ENCODE measurements at regions not wholly inside any gene's neighbourhood (a gene's known extent, or its start where the extent isn't known, plus 50 kb on each side); places are given as distances from the start of the nearest gene placed in this dataset.

DNA sequence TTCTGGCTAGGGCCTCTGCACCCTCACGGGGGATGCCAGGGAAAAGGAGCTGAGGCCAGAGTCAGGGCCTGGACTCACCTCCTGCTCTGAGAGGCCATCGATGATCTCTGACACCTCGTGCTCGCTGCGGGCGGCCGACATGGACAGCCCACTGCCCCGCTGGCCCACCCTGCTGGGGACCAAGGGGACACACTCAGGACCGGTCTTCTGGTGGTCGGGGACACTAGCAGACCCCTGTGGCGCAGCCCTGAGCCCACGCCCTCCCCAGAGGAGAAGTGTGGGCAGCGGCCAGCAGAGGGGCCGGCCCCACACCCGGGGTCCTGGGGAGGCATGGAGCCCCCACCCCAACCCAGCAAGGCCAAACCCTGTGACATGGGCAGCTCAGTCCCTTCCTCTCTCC is 134.6 kb downstream of the RFLNA start:
- no peak for TF ChIP-seq POLR2A (IDR thresholded peaks at IDR 0.05)
- TF ChIP-seq, protein P1, sequence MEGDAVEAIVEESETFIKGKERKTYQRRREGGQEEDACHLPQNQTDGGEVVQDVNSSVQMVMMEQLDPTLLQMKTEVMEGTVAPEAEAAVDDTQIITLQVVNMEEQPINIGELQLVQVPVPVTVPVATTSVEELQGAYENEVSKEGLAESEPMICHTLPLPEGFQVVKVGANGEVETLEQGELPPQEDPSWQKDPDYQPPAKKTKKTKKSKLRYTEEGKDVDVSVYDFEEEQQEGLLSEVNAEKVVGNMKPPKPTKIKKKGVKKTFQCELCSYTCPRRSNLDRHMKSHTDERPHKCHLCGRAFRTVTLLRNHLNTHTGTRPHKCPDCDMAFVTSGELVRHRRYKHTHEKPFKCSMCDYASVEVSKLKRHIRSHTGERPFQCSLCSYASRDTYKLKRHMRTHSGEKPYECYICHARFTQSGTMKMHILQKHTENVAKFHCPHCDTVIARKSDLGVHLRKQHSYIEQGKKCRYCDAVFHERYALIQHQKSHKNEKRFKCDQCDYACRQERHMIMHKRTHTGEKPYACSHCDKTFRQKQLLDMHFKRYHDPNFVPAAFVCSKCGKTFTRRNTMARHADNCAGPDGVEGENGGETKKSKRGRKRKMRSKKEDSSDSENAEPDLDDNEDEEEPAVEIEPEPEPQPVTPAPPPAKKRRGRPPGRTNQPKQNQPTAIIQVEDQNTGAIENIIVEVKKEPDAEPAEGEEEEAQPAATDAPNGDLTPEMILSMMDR (IDR thresholded peaks at IDR 0.05), result no peak

All from thyroid gland (tissue), 4 donors.